ENCODE measurements at regions not wholly inside any gene's neighbourhood (a gene's known extent, or its start where the extent isn't known, plus 50 kb on each side); places are given as distances from the start of the nearest gene placed in this dataset.

DNA sequence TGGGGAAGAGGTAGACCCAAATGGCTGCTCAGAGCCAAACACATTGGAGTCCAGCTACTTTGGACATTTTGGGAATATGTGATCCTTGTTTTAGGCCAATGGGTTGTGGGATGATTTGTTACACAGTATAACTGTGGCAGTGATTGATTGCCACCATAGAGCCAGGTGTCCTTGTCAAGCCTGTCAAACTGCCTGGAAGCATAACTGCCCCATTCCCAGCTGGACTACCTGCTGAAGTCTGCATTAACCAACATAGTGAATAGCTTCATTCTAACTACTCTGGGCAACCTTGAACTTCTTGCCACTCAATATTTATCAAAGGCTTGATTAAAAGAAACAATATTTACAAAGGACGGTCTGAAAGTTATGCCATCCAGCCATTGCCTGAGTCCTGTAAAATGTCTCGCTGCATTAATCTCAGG is 164.7 kb downstream of the LINC00237 start (continued):
- peak; percentile 90 for TF ChIP-seq SKI (IDR thresholded peaks at IDR 0.05; ENCODE audit: partially characterized antibody)
- no peak for TF ChIP-seq SIN3B (IDR thresholded peaks at IDR 0.05; ENCODE audit: low read length)
- no peak for TF ChIP-seq KDM1A (CRISPR knock-in tag; IDR thresholded peaks at IDR 0.05)
- TF ChIP-seq, protein P1, sequence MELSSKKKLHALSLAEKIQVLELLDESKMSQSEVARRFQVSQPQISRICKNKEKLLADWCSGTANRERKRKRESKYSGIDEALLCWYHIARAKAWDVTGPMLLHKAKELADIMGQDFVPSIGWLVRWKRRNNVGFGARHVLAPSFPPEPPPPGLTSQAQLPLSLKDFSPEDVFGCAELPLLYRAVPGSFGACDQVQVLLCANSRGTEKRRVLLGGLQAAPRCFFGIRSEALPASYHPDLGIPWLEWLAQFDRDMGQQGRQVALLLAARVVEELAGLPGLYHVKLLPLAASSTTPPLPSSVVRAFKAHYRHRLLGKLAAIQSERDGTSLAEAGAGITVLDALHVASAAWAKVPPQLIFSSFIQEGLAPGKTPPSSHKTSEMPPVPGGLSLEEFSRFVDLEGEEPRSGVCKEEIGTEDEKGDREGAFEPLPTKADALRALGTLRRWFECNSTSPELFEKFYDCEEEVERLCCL (CRISPR knock-in tag; IDR thresholded peaks at IDR 0.05; ENCODE audit: borderline replicate concordance) = no peak
- TF ChIP-seq HIC2 (CRISPR knock-in tag; IDR thresholded peaks at IDR 0.05; ENCODE audit: low read depth) = peak; percentile 75; the same call in 1 of the 2 replicates
- no peak for TF ChIP-seq CBX2 (IDR thresholded peaks at IDR 0.05; ENCODE audit: low read depth, low read length)
- peak; percentile 65; the same call in 1 of the 2 replicates for TF ChIP-seq CBX2 (CRISPR knock-in tag; IDR thresholded peaks at IDR 0.05; ENCODE audit: low read depth)
- TF ChIP-seq NKX3-1 (CRISPR knock-in tag; IDR thresholded peaks at IDR 0.05) = peak; percentile 42; the same call in 1 of the 2 replicates
- TF ChIP-seq ZNF678 (CRISPR knock-in tag; IDR thresholded peaks at IDR 0.05) = no peak
- peak; percentile 95 for TF ChIP-seq ARID3A (IDR thresholded peaks at IDR 0.05; ENCODE audit: low read depth, low read length)
- TF ChIP-seq PPARG (CRISPR knock-in tag; conservative IDR thresholded peaks at IDR 0.05) = 0 out of 2 replicates have a peak, but pooled peaks have one; percentile 29
- TF ChIP-seq PITX1 (CRISPR knock-in tag; IDR thresholded peaks at IDR 0.05) = peak; percentile 63
- TF ChIP-seq ZNF841 (CRISPR knock-in tag; IDR thresholded peaks at IDR 0.05; ENCODE audit: borderline replicate concordance) = no peak
- peak; percentile 90 for TF ChIP-seq NR2F6 (IDR thresholded peaks at IDR 0.05)
- TF ChIP-seq NR2F6 (CRISPR knock-in tag; IDR thresholded peaks at IDR 0.05) = peak; percentile 94
- TF ChIP-seq ZNF788 (CRISPR knock-in tag; IDR thresholded peaks at IDR 0.05; ENCODE audit: borderline replicate concordance) = peak; percentile 80; the same call in 1 of the 2 replicates
- TF ChIP-seq, protein P2, sequence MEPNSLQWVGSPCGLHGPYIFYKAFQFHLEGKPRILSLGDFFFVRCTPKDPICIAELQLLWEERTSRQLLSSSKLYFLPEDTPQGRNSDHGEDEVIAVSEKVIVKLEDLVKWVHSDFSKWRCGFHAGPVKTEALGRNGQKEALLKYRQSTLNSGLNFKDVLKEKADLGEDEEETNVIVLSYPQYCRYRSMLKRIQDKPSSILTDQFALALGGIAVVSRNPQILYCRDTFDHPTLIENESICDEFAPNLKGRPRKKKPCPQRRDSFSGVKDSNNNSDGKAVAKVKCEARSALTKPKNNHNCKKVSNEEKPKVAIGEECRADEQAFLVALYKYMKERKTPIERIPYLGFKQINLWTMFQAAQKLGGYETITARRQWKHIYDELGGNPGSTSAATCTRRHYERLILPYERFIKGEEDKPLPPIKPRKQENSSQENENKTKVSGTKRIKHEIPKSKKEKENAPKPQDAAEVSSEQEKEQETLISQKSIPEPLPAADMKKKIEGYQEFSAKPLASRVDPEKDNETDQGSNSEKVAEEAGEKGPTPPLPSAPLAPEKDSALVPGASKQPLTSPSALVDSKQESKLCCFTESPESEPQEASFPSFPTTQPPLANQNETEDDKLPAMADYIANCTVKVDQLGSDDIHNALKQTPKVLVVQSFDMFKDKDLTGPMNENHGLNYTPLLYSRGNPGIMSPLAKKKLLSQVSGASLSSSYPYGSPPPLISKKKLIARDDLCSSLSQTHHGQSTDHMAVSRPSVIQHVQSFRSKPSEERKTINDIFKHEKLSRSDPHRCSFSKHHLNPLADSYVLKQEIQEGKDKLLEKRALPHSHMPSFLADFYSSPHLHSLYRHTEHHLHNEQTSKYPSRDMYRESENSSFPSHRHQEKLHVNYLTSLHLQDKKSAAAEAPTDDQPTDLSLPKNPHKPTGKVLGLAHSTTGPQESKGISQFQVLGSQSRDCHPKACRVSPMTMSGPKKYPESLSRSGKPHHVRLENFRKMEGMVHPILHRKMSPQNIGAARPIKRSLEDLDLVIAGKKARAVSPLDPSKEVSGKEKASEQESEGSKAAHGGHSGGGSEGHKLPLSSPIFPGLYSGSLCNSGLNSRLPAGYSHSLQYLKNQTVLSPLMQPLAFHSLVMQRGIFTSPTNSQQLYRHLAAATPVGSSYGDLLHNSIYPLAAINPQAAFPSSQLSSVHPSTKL (CRISPR knock-in tag; IDR thresholded peaks at IDR 0.05) = peak; percentile 97
- TF ChIP-seq JUND (CRISPR knock-in tag; IDR thresholded peaks at IDR 0.05) = 0 out of 2 replicates have a peak, but pooled peaks have one; percentile 18
- peak; percentile 99 for TF ChIP-seq RBAK (CRISPR knock-in tag; IDR thresholded peaks at IDR 0.05)
- no peak for TF ChIP-seq CSRNP2 (CRISPR knock-in tag; conservative IDR thresholded peaks at IDR 0.05; ENCODE audit: low read depth)
- TF ChIP-seq LCORL (IDR thresholded peaks at IDR 0.05) = no peak
- TF ChIP-seq LCORL (CRISPR knock-in tag; IDR thresholded peaks at IDR 0.05) = no peak
- peak; percentile 93 for TF ChIP-seq NCOA2 (CRISPR knock-in tag; IDR thresholded peaks at IDR 0.05)
